ENCODE measurements at regions not wholly inside any gene's neighbourhood (a gene's known extent, or its start where the extent isn't known, plus 50 kb on each side); places are given as distances from the start of the nearest gene placed in this dataset.

- DNase-seq: no peak
Observed at GRCh38 chr6:40740518-40740917, 153.4 kb upstream of the LRFN2 start.

DNA sequence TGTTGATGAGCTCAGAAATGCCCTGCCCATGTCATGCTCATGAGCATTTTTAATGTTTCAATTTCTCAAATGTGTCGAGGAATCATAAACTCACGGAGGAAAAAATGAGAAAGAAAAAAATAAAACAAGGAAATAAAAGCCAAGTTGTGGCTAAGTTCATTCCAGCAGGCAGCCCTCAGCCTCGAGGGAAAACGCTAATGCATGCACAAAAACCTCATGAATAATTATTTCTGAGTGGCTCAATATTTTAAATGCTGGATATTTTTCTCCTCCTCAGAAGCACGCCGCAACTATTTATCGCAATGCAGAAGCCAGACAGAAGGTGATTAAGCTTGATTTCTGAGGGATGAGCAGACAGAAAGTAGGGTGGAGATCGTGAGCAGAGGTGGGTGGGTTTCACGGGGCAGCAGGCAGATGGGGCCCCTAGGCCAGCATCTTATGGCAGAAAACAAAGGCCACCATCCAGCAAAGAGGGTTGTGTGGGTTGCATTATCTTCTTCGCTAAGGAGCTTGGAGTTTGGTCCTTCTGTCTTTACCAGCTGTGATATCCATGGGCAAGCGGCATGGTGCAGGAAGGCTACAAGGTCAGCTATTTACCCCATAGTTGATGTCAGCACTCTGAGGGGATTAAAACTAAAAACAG lies 151.5 kb upstream of the LRFN2 start:
- DNase-seq: no peak

- DNase-seq: no peak
Observed at GRCh38 chr6:40735521-40735920, 148.4 kb upstream of the LRFN2 start.

- no peak for DNase-seq
Observed at GRCh38 chr6:40735121-40735520, 148.0 kb upstream of the LRFN2 start.

GRCh38 chr6:40734607-40735006 lies 147.4 kb upstream of the LRFN2 start:
- no peak for DNase-seq

DNA sequence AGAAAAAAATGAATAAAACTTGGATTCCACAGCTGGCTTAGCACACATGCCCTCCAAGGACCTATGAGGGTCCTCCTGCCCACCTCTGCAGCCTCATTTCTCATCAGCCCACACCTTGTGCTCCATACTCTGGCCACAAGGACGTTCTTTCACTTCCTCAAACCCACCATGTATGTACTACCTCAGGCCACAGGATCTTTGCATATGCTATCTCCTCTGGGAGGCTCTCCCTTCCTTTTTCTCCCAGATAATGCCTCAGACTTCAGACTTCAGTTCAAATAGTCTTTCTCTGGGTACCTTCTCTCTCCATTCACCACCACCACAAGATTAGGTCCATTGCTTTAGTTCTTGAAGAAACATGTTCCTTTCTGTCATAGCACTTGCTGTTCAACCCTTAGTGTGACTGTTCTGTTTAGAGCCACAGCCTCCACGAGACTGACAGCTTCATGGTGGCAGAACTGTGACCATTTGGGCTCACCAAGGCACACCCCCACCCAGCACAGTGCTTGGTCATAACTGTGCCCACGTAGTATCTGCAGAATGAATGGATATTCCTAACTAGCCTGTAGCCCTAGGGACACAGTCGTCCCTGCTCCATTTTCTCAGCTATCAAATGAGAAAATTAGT lies 146.7 kb upstream of the LRFN2 start:
- no peak for DNase-seq

- no peak for DNase-seq
Observed at GRCh38 chr6:40733290-40733689, 146.1 kb upstream of the LRFN2 start.

DNA sequence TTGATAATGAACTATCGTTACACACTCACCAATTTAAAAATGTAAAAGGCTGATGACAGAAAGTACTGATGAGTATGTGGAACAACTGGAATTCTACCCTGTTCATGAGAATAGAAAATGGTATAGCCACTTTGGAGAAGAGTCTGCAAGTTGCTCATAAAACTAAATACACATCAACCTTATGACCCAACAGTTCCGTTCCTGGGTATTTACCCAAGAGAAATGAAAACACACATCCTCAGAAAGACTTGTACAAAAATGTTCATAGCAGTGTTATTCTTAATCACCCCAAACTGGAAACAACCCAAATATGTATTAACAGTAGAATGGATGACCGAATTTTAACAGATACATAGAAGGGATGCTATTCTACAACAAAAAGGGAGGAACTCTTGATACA lies 145.7 kb upstream of the LRFN2 start:
- no peak for DNase-seq

GRCh38 chr6:40728643-40729042 lies 141.5 kb upstream of the LRFN2 start:
- DNase-seq: no peak

DNA sequence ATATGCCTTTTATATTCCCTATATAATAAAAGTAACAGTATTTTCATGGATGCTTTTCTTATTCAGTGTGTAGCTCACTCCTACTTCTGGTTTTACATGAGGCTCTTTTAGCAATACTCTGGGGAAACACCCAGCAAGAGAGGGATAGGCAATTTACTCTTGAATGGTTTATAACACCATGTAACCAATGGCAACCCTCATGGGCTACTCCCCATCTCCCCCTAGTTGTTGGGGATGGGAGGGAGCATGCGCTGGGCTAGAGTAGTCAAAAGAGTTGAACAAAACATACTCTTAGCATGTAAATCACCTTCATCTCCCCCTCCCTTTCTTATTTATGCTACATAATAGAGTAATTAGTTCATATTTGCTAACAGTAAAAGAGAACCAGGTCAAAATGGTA lies 140.1 kb upstream of the LRFN2 start:
- DNase-seq: no peak

DNA sequence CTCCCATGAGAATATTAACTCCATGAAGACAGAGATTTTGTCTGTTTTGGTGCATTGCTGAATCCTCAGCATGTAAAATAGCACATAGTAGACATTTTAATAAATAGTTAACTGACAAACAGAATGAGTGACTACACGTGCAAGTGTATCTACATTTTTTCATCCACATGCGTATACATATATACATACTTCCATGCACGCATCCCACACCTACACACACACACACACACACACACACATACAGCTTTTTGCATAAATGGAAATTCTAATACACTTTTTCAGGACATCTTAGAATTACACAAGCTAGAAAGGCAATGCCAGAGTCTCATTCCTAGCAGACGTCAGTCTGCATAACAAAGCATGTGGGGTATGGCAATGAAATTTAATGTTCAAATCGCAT lies 139.7 kb upstream of the LRFN2 start:
- DNase-seq: no peak

DNA sequence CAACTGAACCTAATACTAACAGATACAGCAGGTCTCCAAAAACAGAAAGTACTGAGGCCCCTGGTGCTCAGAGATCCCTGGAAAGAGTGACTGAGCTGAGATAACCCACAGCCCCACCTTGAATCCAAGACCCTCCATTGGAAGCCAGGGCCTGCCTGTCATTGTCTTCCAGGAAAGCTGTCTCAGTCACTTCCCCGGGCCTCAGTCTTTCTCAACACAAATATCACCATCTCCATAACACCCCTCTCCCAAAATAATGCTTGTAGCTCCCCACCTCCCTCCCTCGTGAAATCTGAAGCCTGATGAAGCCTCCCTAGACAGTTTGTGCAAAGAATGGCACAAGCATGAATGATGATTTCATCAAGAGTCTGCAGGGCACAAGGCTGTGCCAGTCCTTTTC lies 138.2 kb upstream of the LRFN2 start:
- DNase-seq: no peak

DNA sequence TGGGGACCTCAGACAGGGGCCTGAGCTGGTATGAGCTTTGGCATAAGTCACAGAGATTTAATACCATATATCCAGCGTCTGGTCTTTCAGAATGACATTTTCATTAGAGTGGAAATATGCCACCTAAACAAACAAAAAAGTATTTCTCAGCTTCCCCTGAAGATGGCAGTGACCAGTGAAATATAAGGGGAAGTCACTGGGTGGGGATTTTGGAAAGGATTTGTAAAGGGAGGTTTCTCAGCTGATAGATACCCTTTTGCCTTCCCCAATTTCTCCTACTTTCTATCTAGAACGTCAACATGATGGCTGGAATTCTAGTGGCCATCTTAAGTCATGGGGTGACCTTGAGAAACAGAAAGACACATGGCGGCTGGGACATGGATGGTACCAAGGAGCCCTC lies 137.7 kb upstream of the LRFN2 start:
- DNase-seq: no peak

DNA sequence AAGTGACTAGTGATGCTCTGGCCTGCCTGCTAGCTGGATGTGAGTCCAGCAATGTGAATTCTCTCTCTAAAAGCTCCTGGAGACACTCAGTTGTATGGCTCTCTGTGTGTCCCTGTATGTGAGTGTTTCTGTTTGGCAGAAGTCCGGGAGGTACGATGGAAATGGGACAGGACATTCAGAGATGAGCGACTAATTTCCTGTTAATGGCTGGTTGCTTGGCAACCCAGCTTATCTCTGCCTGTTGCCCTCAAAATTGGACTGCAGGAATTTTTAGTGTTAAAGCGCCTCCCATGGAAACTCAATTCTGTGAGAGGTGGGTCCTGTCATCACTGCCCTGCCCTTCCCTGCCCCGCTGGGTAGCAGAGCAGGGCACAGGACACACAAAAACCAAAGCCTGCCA lies 136.8 kb upstream of the LRFN2 start:
- no peak for DNase-seq

- DNase-seq: no peak
Observed at GRCh38 chr6:40722553-40723258, 135.5 kb upstream of the LRFN2 start.

DNA sequence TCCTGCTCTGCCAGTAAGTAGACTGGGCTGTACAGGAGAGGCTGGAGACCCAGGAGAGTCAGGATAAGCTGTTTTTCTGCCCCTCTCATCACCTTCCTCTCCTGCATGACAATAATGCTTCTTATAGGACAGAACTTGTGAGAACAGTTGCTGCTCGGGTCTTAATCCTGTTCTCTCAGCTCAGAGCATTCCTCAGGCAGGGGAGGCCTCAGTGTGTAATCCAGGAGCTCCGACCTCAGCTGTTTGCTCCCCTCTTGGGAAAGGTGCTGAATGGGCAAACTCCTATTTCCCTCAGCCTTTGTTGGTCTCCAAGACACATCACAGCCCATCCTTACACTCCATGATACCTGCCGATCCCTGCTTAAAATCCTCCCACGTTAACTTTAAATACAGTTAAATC lies 134.9 kb upstream of the LRFN2 start:
- no peak for DNase-seq

GRCh38 chr6:40721271-40721952 lies 134.2 kb upstream of the LRFN2 start:
- no peak for DNase-seq

DNA sequence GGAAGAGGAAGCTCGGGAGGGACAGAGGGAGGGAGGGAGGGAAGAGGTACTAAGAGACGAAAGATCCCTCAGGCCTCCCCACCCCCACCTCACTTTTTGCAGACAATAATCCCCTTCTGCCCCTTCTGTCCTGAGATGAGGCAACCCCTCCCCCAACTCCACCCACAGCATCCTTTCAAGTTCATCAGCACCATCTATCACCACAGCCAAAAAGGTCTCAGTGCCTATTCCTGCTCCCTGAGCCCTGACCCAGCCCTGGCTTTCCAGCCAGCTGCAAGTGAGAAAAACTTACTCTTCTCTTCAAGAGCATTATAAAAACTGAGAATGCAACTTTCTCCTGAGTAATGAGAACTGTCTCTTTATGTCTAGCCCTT lies 133.2 kb upstream of the LRFN2 start:
- no peak for DNase-seq

DNA sequence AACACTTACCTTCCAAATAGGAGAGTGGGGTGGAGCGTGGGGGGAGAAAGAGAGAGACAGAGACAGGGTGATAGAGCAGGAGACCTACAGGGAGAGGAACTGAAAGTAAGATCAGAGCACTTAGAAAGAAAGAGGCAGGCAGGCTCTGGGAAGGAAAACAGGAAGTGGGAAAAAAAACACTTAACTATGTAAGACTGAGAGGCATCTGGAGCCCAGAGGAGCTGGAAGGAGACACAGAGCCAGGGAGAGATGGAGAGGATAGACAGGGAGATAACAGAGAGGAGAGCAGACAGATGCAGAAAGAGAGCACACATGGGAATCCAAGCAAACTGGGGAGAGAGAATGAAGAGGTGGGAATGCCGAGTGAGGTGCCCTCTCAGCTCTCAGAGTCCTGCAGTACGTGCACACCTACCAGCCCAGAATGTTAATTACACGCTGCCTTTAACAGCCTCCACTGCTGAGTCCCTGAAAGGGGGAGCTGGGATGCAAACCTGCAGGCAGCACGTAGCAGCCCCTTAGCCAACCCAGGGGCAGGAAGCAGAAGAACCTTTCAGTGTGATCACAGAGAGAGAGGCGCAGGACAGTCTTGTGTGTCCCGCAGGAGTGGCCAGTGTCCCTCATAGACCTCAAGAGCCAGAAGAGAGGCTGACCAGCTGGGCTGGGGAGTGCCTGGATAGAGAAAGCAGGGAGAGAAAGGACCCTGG lies 132.7 kb upstream of the LRFN2 start:
- no peak for DNase-seq

GRCh38 chr6:40718401-40718800 lies 131.2 kb upstream of the LRFN2 start:
- DNase-seq: no peak

- no peak for DNase-seq
Observed at GRCh38 chr6:40717411-40718057, 130.4 kb upstream of the LRFN2 start.

DNA sequence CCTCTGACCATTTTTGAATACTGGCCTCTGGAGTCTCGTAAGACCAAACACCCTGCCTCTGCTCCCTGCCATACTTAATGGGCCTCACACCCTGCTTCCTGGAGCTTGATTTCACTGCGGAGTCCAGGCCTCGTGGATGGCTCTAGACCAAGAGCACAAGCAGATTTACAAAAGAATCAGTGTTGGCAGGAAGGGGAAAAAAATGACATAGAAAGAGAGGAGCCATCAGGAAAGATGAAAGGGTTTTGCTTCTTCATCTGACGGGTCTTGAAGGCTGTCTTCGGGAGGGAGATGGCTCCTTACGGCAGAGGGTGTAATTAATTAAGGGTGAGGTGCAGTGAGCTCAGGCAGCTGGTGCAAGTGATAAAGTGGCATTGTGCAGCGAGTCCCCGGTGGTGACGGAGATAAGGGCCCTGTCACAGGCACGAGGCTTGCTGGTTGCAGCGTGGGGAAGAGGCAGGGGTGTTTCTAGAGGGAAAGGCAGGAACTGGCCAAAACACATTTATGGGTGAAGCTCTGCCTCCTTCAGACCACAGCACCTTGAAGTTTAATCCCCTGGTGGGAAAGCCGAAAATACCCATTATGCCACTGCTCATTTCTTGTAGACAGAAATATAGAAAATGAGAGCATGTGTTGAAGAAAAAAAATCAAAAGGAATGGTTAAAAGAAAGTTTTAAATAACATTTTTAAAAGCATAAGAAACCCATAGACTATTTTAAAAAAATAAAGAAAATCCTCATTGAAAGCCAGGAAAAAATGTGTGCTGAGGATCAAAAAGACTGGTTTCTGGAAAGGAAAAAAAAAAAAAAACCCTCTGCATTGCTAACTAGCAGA lies 128.6 kb upstream of the LRFN2 start:
- no peak for DNase-seq
